ENCODE measurements at regions not wholly inside any gene's neighbourhood (a gene's known extent, or its start where the extent isn't known, plus 50 kb on each side); places are given as distances from the start of the nearest gene placed in this dataset.

DNA sequence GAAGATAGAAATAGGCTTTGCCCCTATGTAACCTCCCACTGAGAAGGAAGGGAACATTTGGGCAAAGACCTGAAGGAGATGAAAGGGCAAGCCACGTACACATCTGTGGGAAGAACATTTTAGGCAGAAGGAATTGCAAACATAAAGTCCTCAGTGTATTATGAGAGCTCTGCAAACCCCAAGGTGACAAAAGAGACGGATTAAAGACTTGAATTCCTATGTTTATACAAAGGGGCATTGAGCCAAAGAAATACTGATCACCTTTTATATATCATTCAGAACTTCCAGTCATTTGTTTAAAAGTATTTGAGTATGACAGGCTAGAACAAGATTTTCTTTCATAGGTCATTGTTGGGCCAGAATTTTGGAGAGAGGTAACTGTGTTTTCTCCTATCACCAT is 90.2 kb upstream of the ATG10 start:
- H3K4me1 ChIP-seq = no peaks in the 10 kb centered on the region

GRCh38 chr5:81879936-81880335 is 91.9 kb upstream of the ATG10 start:
- Histone ChIP-seq H3K27me3 (no peaks in the 10 kb centered on the region), H3K36me3 (no peaks in the 10 kb centered on the region), H3K4me3 (no peak overlapping the region), H3K27ac (no peak overlapping the region), H3K9me3 (no peaks in the 10 kb centered on the region), H3K4me1 (no peaks in the 10 kb centered on the region)
- no peak for TF ChIP-seq POLR2A (IDR thresholded peaks at IDR 0.05)
- TF ChIP-seq, protein P1, sequence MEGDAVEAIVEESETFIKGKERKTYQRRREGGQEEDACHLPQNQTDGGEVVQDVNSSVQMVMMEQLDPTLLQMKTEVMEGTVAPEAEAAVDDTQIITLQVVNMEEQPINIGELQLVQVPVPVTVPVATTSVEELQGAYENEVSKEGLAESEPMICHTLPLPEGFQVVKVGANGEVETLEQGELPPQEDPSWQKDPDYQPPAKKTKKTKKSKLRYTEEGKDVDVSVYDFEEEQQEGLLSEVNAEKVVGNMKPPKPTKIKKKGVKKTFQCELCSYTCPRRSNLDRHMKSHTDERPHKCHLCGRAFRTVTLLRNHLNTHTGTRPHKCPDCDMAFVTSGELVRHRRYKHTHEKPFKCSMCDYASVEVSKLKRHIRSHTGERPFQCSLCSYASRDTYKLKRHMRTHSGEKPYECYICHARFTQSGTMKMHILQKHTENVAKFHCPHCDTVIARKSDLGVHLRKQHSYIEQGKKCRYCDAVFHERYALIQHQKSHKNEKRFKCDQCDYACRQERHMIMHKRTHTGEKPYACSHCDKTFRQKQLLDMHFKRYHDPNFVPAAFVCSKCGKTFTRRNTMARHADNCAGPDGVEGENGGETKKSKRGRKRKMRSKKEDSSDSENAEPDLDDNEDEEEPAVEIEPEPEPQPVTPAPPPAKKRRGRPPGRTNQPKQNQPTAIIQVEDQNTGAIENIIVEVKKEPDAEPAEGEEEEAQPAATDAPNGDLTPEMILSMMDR (IDR thresholded peaks at IDR 0.05) = no peak
- DNase-seq = no peak

More for the DNA sequence above, 90.2 kb upstream of the ATG10 start:
- Histone ChIP-seq H3K9me3 (no peaks in the 10 kb centered on the region), H3K27me3 (no peaks in the 10 kb centered on the region), H3K36me3 (no peaks in the 10 kb centered on the region), H3K27ac (no peak overlapping the region), H3K4me3 (no peak overlapping the region)
- no peak for DNase-seq
- no peak for TF ChIP-seq POLR2A (IDR thresholded peaks at IDR 0.05)
- TF ChIP-seq, protein P1 (IDR thresholded peaks at IDR 0.05) = no peak

DNA sequence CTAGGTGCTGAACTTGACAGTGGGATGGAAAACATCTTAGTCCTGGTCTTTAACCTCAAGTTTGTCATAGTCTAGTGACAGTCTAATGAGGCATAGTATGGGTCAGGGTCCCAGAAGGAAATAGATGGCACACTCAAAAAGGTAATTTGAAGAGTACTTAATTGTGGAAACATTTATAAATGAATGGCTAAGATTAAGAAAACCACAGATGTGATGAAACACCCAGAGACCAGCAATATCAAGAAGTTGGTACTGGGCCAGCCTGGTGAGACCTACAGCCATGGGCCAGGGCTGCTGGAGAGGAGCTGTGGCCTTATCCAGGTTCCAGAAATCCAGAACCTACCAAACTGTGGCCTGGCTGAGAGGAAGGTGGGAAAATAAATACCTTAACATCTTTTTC is 93.5 kb upstream of the ATG10 start:
- Histone ChIP-seq H3K36me3 (no peaks in the 10 kb centered on the region), H3K27me3 (no peaks in the 10 kb centered on the region), H3K9me3 (no peaks in the 10 kb centered on the region), H3K27ac (no peak overlapping the region), H3K4me1 (no peaks in the 10 kb centered on the region), H3K4me3 (no peak overlapping the region)
- TF ChIP-seq, protein P1 (IDR thresholded peaks at IDR 0.05) = no peak
- no peak for TF ChIP-seq POLR2A (IDR thresholded peaks at IDR 0.05)
- no peak for DNase-seq

GRCh38 chr5:81866994-81867393 is 104.8 kb upstream of the ATG10 start:
- Histone ChIP-seq H3K4me1 (no peaks in the 10 kb centered on the region), H3K9me3 (no peaks in the 10 kb centered on the region), H3K27ac (no peak overlapping the region), H3K36me3 (no peaks in the 10 kb centered on the region), H3K4me3 (no peak overlapping the region), H3K27me3 (no peaks in the 10 kb centered on the region)
- no peak for DNase-seq
- TF ChIP-seq POLR2A (IDR thresholded peaks at IDR 0.05) = no peak
- TF ChIP-seq, protein P1 (IDR thresholded peaks at IDR 0.05) = no peak

DNA sequence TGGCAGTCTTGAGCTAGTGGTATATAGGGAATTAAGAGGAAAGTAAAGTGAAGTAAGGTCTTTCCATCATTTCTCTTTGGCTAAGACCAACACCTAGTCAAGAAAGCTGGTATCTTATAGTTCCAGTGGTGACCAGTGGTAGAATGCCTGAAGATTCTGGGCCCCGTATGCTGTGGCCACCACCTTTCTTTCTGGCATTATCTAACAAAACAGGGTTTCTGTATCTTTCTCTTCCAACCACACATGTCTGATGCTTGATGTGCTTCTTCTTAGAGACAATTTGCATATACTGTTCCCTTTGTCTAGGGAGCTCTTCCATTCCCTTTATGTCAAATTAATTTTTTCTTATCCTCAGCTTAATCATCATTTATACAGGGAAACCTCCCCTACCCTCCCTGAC is 109.9 kb upstream of the SSBP2 start:
- Histone ChIP-seq H3K36me3 (no peaks in the 10 kb centered on the region), H3K27ac (no peak overlapping the region), H3K9me3 (no peaks in the 10 kb centered on the region), H3K27me3 (no peaks in the 10 kb centered on the region), H3K4me1 (no peaks in the 10 kb centered on the region), H3K4me3 (no peak overlapping the region)
- TF ChIP-seq, protein P1 (IDR thresholded peaks at IDR 0.05) = no peak
- no peak for TF ChIP-seq POLR2A (IDR thresholded peaks at IDR 0.05)
- no peak for DNase-seq

- no peaks in the 10 kb centered on the region for H3K27me3 ChIP-seq
- no peaks in the 10 kb centered on the region for H3K4me1 ChIP-seq
- no peaks in the 10 kb centered on the region for H3K36me3 ChIP-seq
- H3K27ac ChIP-seq = no peak overlapping the region
- no peaks in the 10 kb centered on the region for H3K9me3 ChIP-seq
- no peak overlapping the region for H3K4me3 ChIP-seq
- no peak for TF ChIP-seq POLR2A (IDR thresholded peaks at IDR 0.05)
- TF ChIP-seq, protein P1 (IDR thresholded peaks at IDR 0.05) = no peak
- DNase-seq = no peak
Measured at GRCh38 chr5:81859624-81860023, 108.7 kb upstream of the SSBP2 start.
